IMR-90 (cell line): ENCODE measurements at regions not wholly inside any gene's neighbourhood (a gene's known extent, or its start where the extent isn't known, plus 50 kb on each side); places are given as distances from the start of the nearest gene placed in this dataset.

ENCODE experiments used
- ATAC-seq: fragments of 200-7000 bp; cut with Tn5 transposase; 2 replicates; pipeline ENCODE4 v1.9.1; 2020; ENCODE audit warnings: low read depth, mild to moderate bottlenecking, moderate library complexity
- BruUV-seq: library from RNA; stranded (reverse); fragments of 400-500 nt; replicated peaks from 2 replicates; lab custom pipeline; 2021; lab: Mats Ljungman, UMichigan
- CTCF ChIA-PET: fragments of 300-600 bp; formaldehyde crosslinking; extraction: SDS; loops from one replicate; lab custom pipeline; 2021; ENCODE audit warnings: antibody characterized with exemption; lab: Yijun Ruan, JAX
- POLR2A ChIA-PET: fragments of 300-600 bp; sonication (Branson Sonifier 250); formaldehyde crosslinking; loops from one replicate; lab custom pipeline; 2022; ENCODE audit warnings: antibody characterized with exemption; ENCODE audit not compliant: unreplicated experiment; lab: Charles Lee
- DNase-seq: peaks from one replicate; pipeline ENCODE4 v3.0.0; 2013
- H2AFZ ChIP-seq: replicated peaks from 2 replicates; pipeline ENCODE3; 2013; ENCODE audit warnings: low read length, mild to moderate bottlenecking; ENCODE audit not compliant: poor library complexity
- H2AK5ac ChIP-seq: 2 replicates; pipeline ENCODE4 v1.6.1; 2013; ENCODE audit warnings: low read depth, low read length, inconsistent platforms
- H2AK9ac ChIP-seq: replicated peaks from 2 replicates; pipeline ENCODE3; 2013; ENCODE audit warnings: mild to moderate bottlenecking, low read depth, low read length, moderate library complexity; ENCODE audit not compliant: poor library complexity
- H2BK120ac ChIP-seq: 2 replicates; pipeline ENCODE4 v1.6.1; 2013; ENCODE audit warnings: low read depth, low read length, inconsistent platforms
- H2BK15ac ChIP-seq: 3 replicates; pipeline ENCODE4 v1.6.1; 2013; ENCODE audit warnings: low read depth, low read length, inconsistent platforms
- H2BK20ac ChIP-seq: 2 replicates; pipeline ENCODE4 v1.6.1; 2013; ENCODE audit warnings: low read depth, mild to moderate bottlenecking, inconsistent platforms, low read length, moderate library complexity
- H2BK5ac ChIP-seq: 2 replicates; pipeline ENCODE4 v1.6.1; 2013; ENCODE audit warnings: mild to moderate bottlenecking, low read depth, low read length, inconsistent platforms; ENCODE audit not compliant: poor library complexity, severe bottlenecking
- H3K14ac ChIP-seq: replicated peaks from 2 replicates; pipeline ENCODE4 v1.6.1; 2013; ENCODE audit warnings: low read depth, low read length, inconsistent platforms
- H3K18ac ChIP-seq: 2 replicates; pipeline ENCODE4 v1.6.1; 2013; ENCODE audit warnings: low read depth, low read length, control low read depth
- H3K23ac ChIP-seq: 2 replicates; pipeline ENCODE4 v1.6.1; 2013; ENCODE audit warnings: low read depth, low read length, inconsistent platforms
- H3K27ac ChIP-seq: 2 replicates; pipeline ENCODE4 v1.5.1; 2013; ENCODE audit warnings: mild to moderate bottlenecking, control low read depth, low read length; ENCODE audit not compliant: insufficient read depth
- H3K27me3 ChIP-seq: 2 replicates; pipeline ENCODE4 v1.6.1; 2013; ENCODE audit warnings: low read length; ENCODE audit not compliant: control insufficient read depth, insufficient read depth
- H3K36me3 ChIP-seq: 2 replicates; pipeline ENCODE4 v1.6.1; 2013; ENCODE audit warnings: low read length, mixed read lengths; ENCODE audit not compliant: control insufficient read depth, insufficient read depth
- H3K4ac ChIP-seq: 2 replicates; pipeline ENCODE4 v1.6.1; 2013; ENCODE audit warnings: low read depth, low read length, inconsistent platforms
- H3K4me1 ChIP-seq: 2 replicates; pipeline ENCODE4 v1.6.1; 2013; ENCODE audit warnings: low read length, mixed read lengths; ENCODE audit not compliant: control insufficient read depth, insufficient read depth
- H3K4me2 ChIP-seq: 2 replicates; pipeline ENCODE4 v1.6.1; 2013; ENCODE audit warnings: low read depth, mild to moderate bottlenecking, control low read depth, low read length, moderate library complexity
- H3K4me3 ChIP-seq: 2 replicates; pipeline ENCODE4 v1.5.1; 2013; ENCODE audit warnings: low read depth, mild to moderate bottlenecking, control low read depth, low read length, moderate library complexity; ENCODE audit not compliant: insufficient read depth
- H3K56ac ChIP-seq: 2 replicates; pipeline ENCODE4 v1.6.1; 2013; ENCODE audit warnings: low read length, inconsistent platforms; ENCODE audit not compliant: insufficient read depth; ENCODE audit errors: extremely low read depth
- H3K79me1 ChIP-seq, 2 experiments: 2 replicates each; pipeline ENCODE4 v1.6.1; 2013; ENCODE audit warnings: low read length in 2 of 2, inconsistent platforms in 1 of 2, low read depth in 1 of 2
- H3K9ac ChIP-seq: 2 replicates; pipeline ENCODE4 v1.6.1; 2013; ENCODE audit warnings: low read depth, low read length, control low read depth
- H3K9me1 ChIP-seq: 2 replicates; pipeline ENCODE4 v1.6.1; 2013; ENCODE audit warnings: low read length, inconsistent platforms; ENCODE audit not compliant: insufficient read depth
- H3K9me3 ChIP-seq: 2 replicates; pipeline ENCODE4 v1.6.1; 2013; ENCODE audit warnings: low read length; ENCODE audit not compliant: control insufficient read depth, insufficient read depth
- H4K20me1 ChIP-seq: 2 replicates; pipeline ENCODE4 v1.6.1; 2013; ENCODE audit warnings: low read length, inconsistent platforms; ENCODE audit not compliant: insufficient read depth
- H4K5ac ChIP-seq: 2 replicates; pipeline ENCODE4 v1.6.1; 2013; ENCODE audit warnings: mild to moderate bottlenecking, low read depth, low read length, control low read depth
- H4K8ac ChIP-seq, 2 experiments: 2 replicates each; pipeline ENCODE4 v1.6.1; 2013; ENCODE audit warnings: low read depth in 2 of 2, low read length in 2 of 2, control low read depth in 1 of 2, inconsistent platforms in 1 of 2
- H4K91ac ChIP-seq: 2 replicates; pipeline ENCODE4 v1.6.1; 2013; ENCODE audit warnings: low read depth, low read length, inconsistent platforms; ENCODE audit not compliant: insufficient read depth
- BHLHE40 ChIP-seq: fragments of 150-350 bp; IDR thresholded peaks from 2 replicates; pipeline ENCODE4 v1.6.1; 2016; ENCODE audit warnings: mild to moderate bottlenecking, low read depth, low read length
- CEBPB ChIP-seq: IDR thresholded peaks from 2 replicates; pipeline ENCODE4 v1.6.1; 2012; ENCODE audit warnings: low read depth, low read length, improper control_type of control experiment
- MAFK ChIP-seq: IDR thresholded peaks from 2 replicates; pipeline ENCODE4 v1.6.1; 2012; ENCODE audit warnings: low read depth, low read length, improper control_type of control experiment
- MAZ ChIP-seq: IDR thresholded peaks from 2 replicates; pipeline ENCODE4 v1.6.1; 2012; ENCODE audit warnings: low read depth, mild to moderate bottlenecking, low read length, improper control_type of control experiment, moderate library complexity, borderline replicate concordance
- MXI1 ChIP-seq: IDR thresholded peaks from 2 replicates; pipeline ENCODE4 v1.6.1; 2012; ENCODE audit warnings: low read depth, mild to moderate bottlenecking, low read length, moderate library complexity, borderline replicate concordance
- POLR2A ChIP-seq: IDR thresholded peaks from 2 replicates; pipeline ENCODE4 v1.6.1; 2012; ENCODE audit warnings: mild to moderate bottlenecking, low read depth, low read length
- RAD21 ChIP-seq: IDR thresholded peaks from 2 replicates; pipeline ENCODE4 v1.6.1; 2012; ENCODE audit warnings: low read length, improper control_type of control experiment
- RFX5 ChIP-seq: IDR thresholded peaks from 2 replicates; pipeline ENCODE4 v1.8.0; 2012; ENCODE audit warnings: low read depth, mild to moderate bottlenecking, low read length, moderate library complexity
- WGBS, 2 experiments: methylation state at CpG; one replicate each; pipeline versions ENCODE4 v1.1.5 to v1.1.7; 2013; ENCODE audit warnings: missing lambda C conversion rate in 2 of 2; ENCODE audit not compliant: insufficient read length in 1 of 2; ENCODE audit errors: extremely low coverage in 2 of 2; 5-methylcytosine and 5-hydroxymethylcytosine counted together
- dilution Hi-C: fragments of 300-500 bp; cut with HindIII; formaldehyde crosslinking; loops from one replicate; pipeline ENCODE4 v1.14.3; 2018; ENCODE audit warnings: low sequenced_read_pairs; ENCODE audit not compliant: unreplicated experiment
- in situ Hi-C: fragments of 300-500 bp; cut with MboI; formaldehyde crosslinking; loops from 3 replicates; pipeline ENCODE4 v1.14.3; 2019; ENCODE audit warnings: low sequenced_read_pairs, inconsistent platforms, mixed read lengths
- intact Hi-C: fragments of 100-400 bp; cut with micrococcal nuclease; formaldehyde crosslinking; loops from 2 replicates; pipeline ENCODE4 v1.10.0; 2022
- TF ChIP-seq, protein P1 (sequence below): conservative IDR thresholded peaks from 2 replicates; pipeline ENCODE4 v1.5.1; 2012; ENCODE audit warnings: mild to moderate bottlenecking, low read depth, low read length, improper control_type of control experiment
- TF ChIP-seq, protein P2 (sequence below): fragments of 150-350 bp; IDR thresholded peaks from 2 replicates; pipeline ENCODE4 v1.6.1; 2017; ENCODE audit warnings: mild to moderate bottlenecking, antibody characterized with exemption, low read length, low read depth

DNA sequence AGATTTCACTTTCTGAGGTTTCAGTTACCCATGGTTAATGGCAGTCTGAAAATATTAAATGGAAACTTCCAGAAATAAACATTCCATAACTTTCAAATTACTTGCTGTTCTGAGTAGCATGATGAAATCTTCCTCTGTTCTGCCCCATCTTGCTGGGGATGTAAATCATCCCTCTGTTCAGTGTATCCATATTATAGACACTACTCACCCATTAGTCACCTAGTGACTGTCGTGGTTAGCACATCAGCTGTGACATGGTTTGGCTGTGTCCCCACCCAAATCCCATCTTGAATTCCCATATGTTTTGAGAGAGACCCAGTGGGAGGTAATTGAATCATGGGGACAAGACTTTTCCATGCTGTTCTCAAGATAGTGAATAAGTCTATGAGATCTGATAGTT is 125.5 kb upstream of the GIMD1 start:
- WGBS, 2 experiments: no CpG with 5 or more reads among the region's 1 CpG
- no peaks in the 10 kb centered on the region for H3K9me3 ChIP-seq
- H3K9ac ChIP-seq: no peak overlapping the region
- no peaks in the 10 kb centered on the region for H3K79me1 ChIP-seq
- H3K4ac ChIP-seq: no peak overlapping the region
- ATAC-seq (no peak), DNase-seq (peak; percentile 4)
- no peak overlapping the region for H3K56ac ChIP-seq
- no peak overlapping the region for H3K4me2 ChIP-seq
- H2AFZ ChIP-seq: no peak overlapping the region
- no TSS peak for BruUV-seq
- H4K8ac ChIP-seq: no peak overlapping the region
- H3K4me3 ChIP-seq: no peak overlapping the region
- H3K27ac ChIP-seq: no peak overlapping the region
- no peak overlapping the region for H2BK120ac ChIP-seq
- intact Hi-C loops (no loop called here), dilution Hi-C loops (no loop called here), in situ Hi-C loops (no loop called here)
- H2BK20ac ChIP-seq: no peak overlapping the region
- TF ChIP-seq, protein P1, sequence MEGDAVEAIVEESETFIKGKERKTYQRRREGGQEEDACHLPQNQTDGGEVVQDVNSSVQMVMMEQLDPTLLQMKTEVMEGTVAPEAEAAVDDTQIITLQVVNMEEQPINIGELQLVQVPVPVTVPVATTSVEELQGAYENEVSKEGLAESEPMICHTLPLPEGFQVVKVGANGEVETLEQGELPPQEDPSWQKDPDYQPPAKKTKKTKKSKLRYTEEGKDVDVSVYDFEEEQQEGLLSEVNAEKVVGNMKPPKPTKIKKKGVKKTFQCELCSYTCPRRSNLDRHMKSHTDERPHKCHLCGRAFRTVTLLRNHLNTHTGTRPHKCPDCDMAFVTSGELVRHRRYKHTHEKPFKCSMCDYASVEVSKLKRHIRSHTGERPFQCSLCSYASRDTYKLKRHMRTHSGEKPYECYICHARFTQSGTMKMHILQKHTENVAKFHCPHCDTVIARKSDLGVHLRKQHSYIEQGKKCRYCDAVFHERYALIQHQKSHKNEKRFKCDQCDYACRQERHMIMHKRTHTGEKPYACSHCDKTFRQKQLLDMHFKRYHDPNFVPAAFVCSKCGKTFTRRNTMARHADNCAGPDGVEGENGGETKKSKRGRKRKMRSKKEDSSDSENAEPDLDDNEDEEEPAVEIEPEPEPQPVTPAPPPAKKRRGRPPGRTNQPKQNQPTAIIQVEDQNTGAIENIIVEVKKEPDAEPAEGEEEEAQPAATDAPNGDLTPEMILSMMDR: no peak
- no peak for TF ChIP-seq POLR2A
- TF ChIP-seq CEBPB: no peak
- no peak for TF ChIP-seq MAFK
- TF ChIP-seq RFX5: no peak
- no peak for TF ChIP-seq MAZ
- TF ChIP-seq RAD21: no peak
- TF ChIP-seq MXI1: no peak
- TF ChIP-seq, protein P2, sequence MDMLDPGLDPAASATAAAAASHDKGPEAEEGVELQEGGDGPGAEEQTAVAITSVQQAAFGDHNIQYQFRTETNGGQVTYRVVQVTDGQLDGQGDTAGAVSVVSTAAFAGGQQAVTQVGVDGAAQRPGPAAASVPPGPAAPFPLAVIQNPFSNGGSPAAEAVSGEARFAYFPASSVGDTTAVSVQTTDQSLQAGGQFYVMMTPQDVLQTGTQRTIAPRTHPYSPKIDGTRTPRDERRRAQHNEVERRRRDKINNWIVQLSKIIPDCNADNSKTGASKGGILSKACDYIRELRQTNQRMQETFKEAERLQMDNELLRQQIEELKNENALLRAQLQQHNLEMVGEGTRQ: no peak
- no peak for TF ChIP-seq BHLHE40
- no peak overlapping the region for H2BK5ac ChIP-seq
- no peaks in the 10 kb centered on the region for H3K27me3 ChIP-seq
- no peak overlapping the region for H2BK15ac ChIP-seq
- no peaks in the 10 kb centered on the region for H3K4me1 ChIP-seq
- no peak overlapping the region for H4K91ac ChIP-seq
- ChIA-PET CTCF (no interaction called here), POLR2A (no interaction called here)
- H4K20me1 ChIP-seq: no peaks in the 10 kb centered on the region
- no peak overlapping the region for H3K23ac ChIP-seq
- no peak overlapping the region for H3K14ac ChIP-seq
- H3K9me1 ChIP-seq: no peaks in the 10 kb centered on the region
- no peaks in the 10 kb centered on the region for H3K36me3 ChIP-seq
- no peak overlapping the region for H2AK5ac ChIP-seq
- no peak overlapping the region for H2AK9ac ChIP-seq
- no peak overlapping the region for H4K5ac ChIP-seq
- H3K18ac ChIP-seq: no peak overlapping the region
